Adrenal gland (tissue), 9 donors: ENCODE measurements at regions not wholly inside any gene's neighbourhood (a gene's known extent, or its start where the extent isn't known, plus 50 kb on each side); places are given as distances from the start of the nearest gene placed in this dataset.

Experiments used
- DNase-seq, 7 donors: peaks; one replicate each; pipeline ENCODE4 v3.0.0-alpha.2; 2019 to 2020
- H3K27ac ChIP-seq, 5 donors: fragments of 200-600 bp; sonication (generic) in 4 of 5; 1 replicate in 3 of 5; 2 replicates in 2 of 5; pipeline versions ENCODE4 v1.5.1 to v1.8.0; 2016 to 2020; ENCODE audit warnings: mild to moderate bottlenecking in 1 of 5
- H3K27me3 ChIP-seq: fragments of 200-600 bp; 2 replicates; pipeline ENCODE4 v1.8.0; 2021
- H3K36me3 ChIP-seq, 2 donors: fragments of 200-600 bp; replicated peaks in 1 of 2; 1 replicate in 1 of 2; 2 replicates in 1 of 2; pipeline versions ENCODE4 v1.5.1 to v1.8.0; 2018 to 2022
- H3K4me1 ChIP-seq, 2 donors: fragments of 200-600 bp; replicated peaks in 1 of 2; 1 replicate in 1 of 2; 2 replicates in 1 of 2; pipeline versions ENCODE4 v1.5.1 to v1.8.0; 2018 to 2021
- H3K4me3 ChIP-seq, 4 donors: fragments of 200-600 bp; sonication (generic) in 3 of 4; one replicate each; pipeline ENCODE4 v1.5.1; 2016 to 2018
- H3K9me3 ChIP-seq, 3 donors: fragments of 200-600 bp; sonication (generic) in 1 of 3; replicated peaks in 1 of 3; 1 replicate in 2 of 3; 2 replicates in 1 of 3; pipeline versions ENCODE4 v1.5.1 to v1.8.0; 2016 to 2021
- CTCF ChIP-seq, 6 experiments: fragments of 450-650 bp in 4 of 6; fragments of 200-600 bp in 2 of 6; sonication (generic) in 1 of 6; IDR thresholded peaks; 1 replicate in 5 of 6; 2 replicates in 1 of 6; pipeline versions ENCODE4 v1.5.1 to v1.8.0; 2016 to 2021; ENCODE audit warnings: antibody characterized with exemption in 6 of 6, mild to moderate bottlenecking in 2 of 6, moderate library complexity in 1 of 6
- POLR2A ChIP-seq, 2 donors: fragments of 450-650 bp; IDR thresholded peaks; one replicate each; pipeline ENCODE4 v1.6.1; 2017; ENCODE audit warnings: antibody characterized with exemption in 2 of 2, mild to moderate bottlenecking in 2 of 2, moderate library complexity in 1 of 2
- WGBS, 4 donors: extraction: QIAGEN DNeasy Blood & Tissue Kit in 2 of 4; methylation state at CpG; one replicate each; pipeline versions ENCODE4 v1.1.5 to v1.1.7; 2013 to 2017; 5-methylcytosine and 5-hydroxymethylcytosine counted together
- intact Hi-C, 2 donors: fragments of 100-400 bp; cut with DNase I; formaldehyde crosslinking; loops; one replicate each; pipeline versions ENCODE4 v1.14.1 to v1.15.0; 2022 to 2023
- donor health status: healthy with polysubstance abuse.
- donor health status: Bipolar disorder and iron deficiency.
- donor health status: DM: yes; HTN: yes; CAD: no.
- donor health status: DM: no; HTN: no; CAD: no.
- donor health status: DM: no; HTN: no; CAD: no.

GRCh38 chr11:11020747-11021149, 162.9 kb upstream of the ZBED5 start:
- Histone ChIP-seq H3K9me3 (no peaks in the 10 kb centered on the region), H3K27ac (no peak overlapping the region), H3K4me3 (no peak overlapping the region), H3K36me3 (no peaks in the 10 kb centered on the region), H3K4me1 (no peaks in the 10 kb centered on the region), H3K27me3 (no peaks in the 10 kb centered on the region)
- TF ChIP-seq POLR2A (IDR thresholded peaks at IDR 0.05) (no peak), CTCF (IDR thresholded peaks at IDR 0.05) (no peak)
- 30 to 40% (median 34%) methylated on average over 6 of the region's 6 CpGs for WGBS, 4 donors
- DNase-seq: peak; percentile 30 to 88 (median 83)
- intact Hi-C loops: loop anchor here (5.0 to 10.0 kb wide), 3 partner anchors 88 to 228 kb away; no protein-coding TSS in a partner anchor

GRCh38 chr11:11020219-11020726, 162.4 kb upstream of the ZBED5 start:
- no peak for TF ChIP-seq POLR2A (IDR thresholded peaks at IDR 0.05)
- no peaks in the 10 kb centered on the region for H3K9me3 ChIP-seq
- H3K4me1 ChIP-seq: no peaks in the 10 kb centered on the region
- H3K4me3 ChIP-seq: no peak overlapping the region
- no peaks in the 10 kb centered on the region for H3K27me3 ChIP-seq
- 87 to 88% (median 87%) methylated on average over 12 of the region's 12 CpGs for WGBS, 4 donors
- no peak overlapping the region for H3K27ac ChIP-seq
- DNase-seq: no peak
- intact Hi-C loops: loop anchor here (5.0 to 10.0 kb wide), 3 partner anchors 88 to 228 kb away; no protein-coding TSS in a partner anchor
- H3K36me3 ChIP-seq: no peaks in the 10 kb centered on the region

- Histone ChIP-seq H3K9me3 (no peaks in the 10 kb centered on the region), H3K27me3 (no peaks in the 10 kb centered on the region), H3K27ac (no peak overlapping the region), H3K4me3 (no peak overlapping the region), H3K36me3 (no peaks in the 10 kb centered on the region), H3K4me1 (no peaks in the 10 kb centered on the region)
- intact Hi-C loops: no loop called here
- TF ChIP-seq CTCF (IDR thresholded peaks at IDR 0.05) (no peak), POLR2A (IDR thresholded peaks at IDR 0.05) (no peak)
- no peak for DNase-seq
These were observed 159.1 kb upstream of the ZBED5 start for GRCh38 chr11:11016943-11017342.

- WGBS, 4 donors: 88 to 91% (median 90%) methylated on average over 2 of the region's 2 CpGs
- Histone ChIP-seq H3K27me3 (no peaks in the 10 kb centered on the region), H3K27ac (no peak overlapping the region), H3K4me1 (no peaks in the 10 kb centered on the region), H3K4me3 (no peak overlapping the region), H3K36me3 (no peaks in the 10 kb centered on the region), H3K9me3 (no peaks in the 10 kb centered on the region)
- DNase-seq: no peak
- TF ChIP-seq CTCF (IDR thresholded peaks at IDR 0.05) (no peak), POLR2A (IDR thresholded peaks at IDR 0.05) (no peak)
- intact Hi-C loops: no loop called here
These were observed 158.2 kb upstream of the ZBED5 start for GRCh38 chr11:11016068-11016467.

- no peak for DNase-seq
- H3K9me3 ChIP-seq: no peaks in the 10 kb centered on the region
- no peak for TF ChIP-seq POLR2A (IDR thresholded peaks at IDR 0.05)
- no peak for TF ChIP-seq CTCF (IDR thresholded peaks at IDR 0.05)
- 72 to 78% (median 74%) methylated on average over 5 of the region's 5 CpGs for WGBS, 4 donors
- intact Hi-C loops: no loop called here
- H3K27ac ChIP-seq: no peak overlapping the region
- H3K4me3 ChIP-seq: no peak overlapping the region
- H3K27me3 ChIP-seq: no peaks in the 10 kb centered on the region
- H3K36me3 ChIP-seq: no peaks in the 10 kb centered on the region
- no peaks in the 10 kb centered on the region for H3K4me1 ChIP-seq
These were observed 153.8 kb upstream of the ZBED5 start for GRCh38 chr11:11011617-11012016.
